Loucy (cell line): ENCODE measurements at regions not wholly inside any gene's neighbourhood (a gene's known extent, or its start where the extent isn't known, plus 50 kb on each side); places are given as distances from the start of the nearest gene placed in this dataset.

ENCODE experiments used
- H2AFZ ChIP-seq: fragments of 200-600 bp; sonication (generic); 2 replicates; pipeline ENCODE4 v1.6.0; 2016; ENCODE audit warnings: antibody characterized with exemption, mild to moderate bottlenecking, low read length, moderate library complexity
- H3F3A ChIP-seq: fragments of 200-600 bp; 2 replicates; pipeline ENCODE4 v1.6.0; 2016; ENCODE audit warnings: antibody characterized with exemption, low read depth, mild to moderate bottlenecking
- H3K27me3 ChIP-seq: fragments of 200-600 bp; sonication (generic); 2 replicates; pipeline ENCODE4 v1.6.1; 2014; ENCODE audit warnings: low read length, mild to moderate bottlenecking; ENCODE audit not compliant: insufficient read depth, poor library complexity, severe bottlenecking
- H3K36me3 ChIP-seq: fragments of 200-600 bp; sonication (generic); 2 replicates; pipeline ENCODE4 v1.6.1; 2016; ENCODE audit warnings: low read length; ENCODE audit not compliant: insufficient read depth
- H3K4me1 ChIP-seq: fragments of 200-600 bp; sonication (generic); 2 replicates; pipeline ENCODE4 v1.5.1; 2014; ENCODE audit warnings: low read length, mild to moderate bottlenecking; ENCODE audit not compliant: insufficient read depth, poor library complexity, severe bottlenecking
- H3K4me2 ChIP-seq: fragments of 200-600 bp; sonication (generic); 2 replicates; pipeline ENCODE4 v1.6.0; 2014; ENCODE audit warnings: antibody characterized with exemption, low read length, low read depth, mild to moderate bottlenecking; ENCODE audit not compliant: poor library complexity, severe bottlenecking
- H3K4me3 ChIP-seq: fragments of 200-600 bp; sonication (generic); 2 replicates; pipeline ENCODE4 v1.5.1; 2014; ENCODE audit warnings: low read length, mild to moderate bottlenecking, mixed read lengths; ENCODE audit not compliant: poor library complexity, severe bottlenecking
- H3K79me2 ChIP-seq: fragments of 200-600 bp; sonication (generic); 2 replicates; pipeline ENCODE4 v1.6.1; 2014; ENCODE audit warnings: low read length; ENCODE audit not compliant: insufficient read depth
- H3K9ac ChIP-seq: fragments of 200-600 bp; sonication (generic); 2 replicates; pipeline ENCODE4 v1.6.0; 2014; ENCODE audit warnings: mild to moderate bottlenecking, low read depth, low read length, moderate library complexity; ENCODE audit not compliant: poor library complexity, severe bottlenecking
- H3K9me2 ChIP-seq: fragments of 200-600 bp; sonication (generic); replicated peaks from 2 replicates; pipeline ENCODE4 v1.6.1; 2016; ENCODE audit warnings: low read depth, low read length, mixed read lengths
- H3K9me3 ChIP-seq: fragments of 200-600 bp; sonication (generic); 2 replicates; pipeline ENCODE4 v1.6.1; 2014; ENCODE audit warnings: mild to moderate bottlenecking, antibody characterized with exemption, low read length, low read depth; ENCODE audit not compliant: insufficient read depth
- H4K20me1 ChIP-seq: fragments of 200-600 bp; sonication (generic); 2 replicates; pipeline ENCODE4 v1.6.0; 2014; ENCODE audit warnings: antibody characterized with exemption, low read length, mild to moderate bottlenecking; ENCODE audit not compliant: insufficient read depth, poor library complexity, severe bottlenecking
- CTCF ChIP-seq: fragments of 200-600 bp; sonication (generic); conservative IDR thresholded peaks from 2 replicates; pipeline ENCODE4 v1.5.1; 2014; ENCODE audit warnings: mild to moderate bottlenecking, antibody characterized with exemption, low read length
- EZH2phosphoT487 ChIP-seq: fragments of 200-600 bp; IDR thresholded peaks from 2 replicates; pipeline ENCODE4 v1.6.1; 2018; ENCODE audit warnings: antibody characterized with exemption, mild to moderate bottlenecking, moderate library complexity, borderline replicate concordance

- no peak overlapping the region for H3K4me2 ChIP-seq
- no peaks in the 10 kb centered on the region for H4K20me1 ChIP-seq
- no peaks in the 10 kb centered on the region for H3F3A ChIP-seq
- H3K79me2 ChIP-seq: no peaks in the 10 kb centered on the region
- no peaks in the 10 kb centered on the region for H3K9me3 ChIP-seq
- no peaks in the 10 kb centered on the region for H3K4me1 ChIP-seq
- H3K4me3 ChIP-seq: no peak overlapping the region
- H3K9me2 ChIP-seq: no peaks in the 10 kb centered on the region
- H2AFZ ChIP-seq: no peak overlapping the region
- H3K9ac ChIP-seq: no peak overlapping the region
- H3K36me3 ChIP-seq: no peaks in the 10 kb centered on the region
- no peaks in the 10 kb centered on the region for H3K27me3 ChIP-seq
- TF ChIP-seq CTCF (no peak), EZH2phosphoT487 (no peak)
Measured at GRCh38 chr5:88115211-88115610, 153.4 kb downstream of the TMEM161B start.

DNA sequence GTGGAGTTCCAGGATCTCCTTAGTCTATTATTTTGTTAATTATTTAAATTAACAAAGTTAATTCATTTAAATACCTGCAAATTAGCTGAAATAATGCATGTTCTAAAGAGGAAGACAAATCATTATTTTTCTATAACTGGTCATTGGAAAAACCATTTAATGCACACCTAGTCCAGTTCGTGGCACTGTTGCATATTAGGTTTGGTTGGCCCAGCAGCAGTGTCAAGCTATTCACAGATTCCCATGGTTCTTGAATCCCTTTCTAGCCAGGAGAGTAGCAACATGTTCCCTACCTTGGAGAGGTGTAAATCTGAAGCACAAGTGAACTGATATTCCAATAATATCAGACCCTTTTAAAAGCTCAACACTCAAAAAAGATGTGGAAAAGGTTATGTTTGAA is 155.2 kb downstream of the TMEM161B start:
- no peaks in the 10 kb centered on the region for H3F3A ChIP-seq
- no peaks in the 10 kb centered on the region for H3K9me3 ChIP-seq
- TF ChIP-seq EZH2phosphoT487: no peak
- TF ChIP-seq CTCF: no peak
- H3K9me2 ChIP-seq: no peaks in the 10 kb centered on the region
- no peaks in the 10 kb centered on the region for H3K4me1 ChIP-seq
- H2AFZ ChIP-seq: no peak overlapping the region
- no peak overlapping the region for H3K9ac ChIP-seq
- no peaks in the 10 kb centered on the region for H3K36me3 ChIP-seq
- H3K4me2 ChIP-seq: no peak overlapping the region
- no peaks in the 10 kb centered on the region for H3K79me2 ChIP-seq
- H3K4me3 ChIP-seq: no peak overlapping the region
- H3K27me3 ChIP-seq: no peaks in the 10 kb centered on the region
- H4K20me1 ChIP-seq: no peaks in the 10 kb centered on the region

GRCh38 chr5:88109818-88110217 is 158.8 kb downstream of the TMEM161B start:
- Histone ChIP-seq H2AFZ (no peak overlapping the region), H3K36me3 (no peaks in the 10 kb centered on the region), H3K9me3 (no peaks in the 10 kb centered on the region), H3K79me2 (no peaks in the 10 kb centered on the region), H3K9me2 (no peaks in the 10 kb centered on the region), H4K20me1 (no peaks in the 10 kb centered on the region), H3K27me3 (no peaks in the 10 kb centered on the region), H3K4me2 (no peak overlapping the region), H3K9ac (no peak overlapping the region), H3F3A (no peaks in the 10 kb centered on the region), H3K4me1 (no peaks in the 10 kb centered on the region), H3K4me3 (no peak overlapping the region)
- TF ChIP-seq EZH2phosphoT487: no peak
- no peak for TF ChIP-seq CTCF
